Activated CD8-positive, alpha-beta memory T cell treated with anti-CD3 and anti-CD28 coated beads, Interleukin-2, amount 50 U/mL, for 48 hours (primary cell): ENCODE measurements at regions not wholly inside any gene's neighbourhood (a gene's known extent, or its start where the extent isn't known, plus 50 kb on each side); places are given as distances from the start of the nearest gene placed in this dataset.
"Not testable (repeated sequence)": the region's sequence is repeated elsewhere in the genome, so short reads cannot be mapped to it uniquely, and the experiment has no call there.

Source experiments
- DNase-seq: peaks from one replicate; pipeline ENCODE4 v3.0.0-alpha.2; 2020

DNA sequence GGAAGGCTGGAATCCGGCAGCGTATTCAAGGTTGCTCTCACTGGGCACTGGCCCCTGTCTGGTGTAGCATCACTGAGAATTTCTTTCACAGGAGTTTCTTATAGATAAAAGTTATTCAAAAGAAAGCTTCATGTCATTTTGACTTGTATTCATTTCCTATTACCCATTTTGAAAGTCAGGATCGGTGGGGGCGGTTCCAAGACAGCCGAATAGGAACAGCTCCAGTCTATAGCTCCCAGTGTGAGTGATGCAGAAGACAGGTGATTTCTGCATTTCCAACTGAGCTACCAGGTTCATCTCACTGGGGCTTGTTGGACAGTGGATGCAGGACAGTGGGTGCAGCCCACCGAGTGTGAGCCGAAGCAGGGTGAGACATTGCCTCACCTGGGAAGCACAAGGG, 51.5 kb upstream of the CDC42EP3 start:
- not testable (repeated sequence) for DNase-seq

DNA sequence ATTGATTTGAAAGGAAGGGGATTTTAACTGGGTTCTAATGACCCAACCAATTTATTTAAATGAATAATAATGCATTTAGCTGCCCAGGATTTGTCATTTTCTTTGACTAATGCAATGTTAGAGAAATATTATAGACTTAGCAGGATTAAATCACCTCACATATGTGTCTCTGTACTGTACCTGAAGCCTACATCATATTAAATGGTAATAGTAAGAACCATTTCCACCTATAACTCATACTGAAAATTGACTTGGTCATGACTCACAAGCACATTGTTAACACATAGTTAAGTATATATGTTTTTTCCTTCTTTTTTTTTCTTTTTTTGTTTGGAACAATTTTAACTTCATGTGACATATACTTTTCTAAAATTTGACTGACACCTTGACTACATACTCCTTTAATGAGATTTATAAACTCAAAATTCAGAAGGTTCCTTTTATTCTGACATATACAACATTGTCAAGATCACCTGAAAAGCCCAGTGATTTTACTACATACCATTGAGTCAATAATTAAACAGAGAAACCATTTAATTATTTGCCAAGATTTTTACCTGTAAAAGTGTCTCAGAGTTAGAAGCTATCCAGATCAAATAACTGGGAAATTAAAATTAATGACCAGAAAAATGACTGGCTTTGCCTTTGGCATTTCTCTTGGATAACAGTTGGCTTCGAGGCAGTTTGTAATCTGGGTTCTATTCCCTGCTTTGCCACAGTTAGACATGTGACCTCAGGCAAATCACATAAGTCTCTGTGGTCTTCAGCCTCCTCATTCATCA, 58.8 kb upstream of the CDC42EP3 start:
- no peak for DNase-seq

DNA sequence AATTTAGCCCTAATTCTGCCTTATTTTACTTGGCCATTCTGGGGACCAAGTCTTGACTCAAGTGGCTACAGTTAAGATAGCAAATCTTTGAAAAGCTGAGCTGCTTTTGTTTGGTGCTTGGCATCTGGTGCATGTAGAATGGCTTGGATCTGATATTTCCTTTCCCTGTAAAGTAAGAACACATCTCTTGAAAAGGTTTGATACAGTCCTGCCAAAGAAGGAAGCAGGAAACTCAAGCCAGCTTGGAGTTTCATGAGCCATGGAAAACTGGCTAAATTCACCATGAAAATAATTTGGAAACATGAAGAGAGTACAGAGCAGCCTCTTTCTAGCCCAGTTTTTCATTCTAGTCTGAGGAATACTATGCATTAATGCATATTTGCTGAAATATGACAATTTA, 61.0 kb upstream of the CDC42EP3 start:
- DNase-seq = not testable (repeated sequence)

DNA sequence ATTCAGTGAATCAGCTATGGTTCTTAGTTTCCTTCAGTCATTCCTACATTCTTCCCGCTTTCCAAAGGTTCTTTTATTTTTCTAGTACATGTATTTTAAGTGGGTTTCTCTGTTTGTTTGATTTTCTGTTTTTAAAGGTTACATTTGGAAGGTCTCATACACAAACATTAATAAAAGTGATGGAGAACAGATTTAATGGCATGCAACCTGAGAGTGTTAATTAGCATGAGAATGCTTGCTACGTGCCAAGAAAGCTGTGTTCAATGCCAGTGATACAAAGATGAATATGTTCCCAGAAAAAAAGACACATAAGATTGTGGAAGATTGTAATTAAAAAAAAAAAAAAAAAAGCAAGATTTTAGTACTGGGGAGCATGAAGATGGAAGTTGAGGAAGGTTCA, 61.8 kb upstream of the CDC42EP3 start:
- DNase-seq = no peak

DNA sequence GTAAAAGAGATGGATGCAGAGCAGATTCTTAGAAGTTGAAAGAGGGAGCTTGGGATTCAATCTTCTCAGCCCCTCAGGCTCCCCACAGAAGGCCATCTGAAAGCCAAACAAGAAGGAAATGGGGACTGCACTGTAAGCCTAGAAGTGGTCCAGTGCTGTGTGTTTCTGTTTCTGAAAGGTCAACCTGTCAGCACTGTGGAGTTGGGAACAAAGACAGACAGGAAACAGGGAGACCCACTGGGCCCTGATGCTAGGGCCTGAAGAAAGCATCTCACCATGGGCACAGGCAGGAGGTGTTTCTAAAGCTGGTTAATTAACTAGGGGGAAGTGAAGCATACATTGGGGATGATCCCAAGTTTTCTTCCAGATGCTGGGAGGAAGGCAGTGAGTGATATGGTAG, 62.5 kb upstream of the CDC42EP3 start:
- DNase-seq = not testable (repeated sequence)

DNA sequence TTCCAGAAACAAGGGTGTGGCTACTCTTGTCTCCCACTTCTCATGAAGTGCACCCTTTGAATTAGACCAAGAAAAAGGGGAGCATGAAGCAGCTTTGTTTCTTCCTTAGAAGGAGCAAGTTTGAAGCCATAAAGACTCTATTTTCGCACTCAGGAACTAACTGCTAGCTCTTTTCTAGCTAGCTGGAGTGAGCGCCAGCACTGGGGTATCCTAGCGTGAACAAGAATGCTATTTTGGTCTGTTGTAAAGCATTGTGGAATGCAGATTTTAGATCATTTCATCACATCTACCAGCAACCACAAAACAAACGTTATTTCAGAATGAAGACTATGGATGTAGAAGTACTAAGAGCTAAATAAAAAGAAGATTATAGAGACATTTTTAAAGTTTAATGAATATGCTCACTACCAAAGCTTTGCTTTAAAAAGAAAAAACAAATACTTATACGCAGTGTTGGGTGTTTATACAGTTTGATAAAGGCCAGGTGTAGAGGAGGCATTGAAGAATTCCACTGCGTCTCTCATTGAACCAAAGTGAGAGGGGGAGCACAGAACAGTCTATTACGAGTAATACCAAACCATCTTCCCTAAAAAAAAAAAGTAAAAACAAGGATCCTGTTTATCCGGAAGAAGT, 63.6 kb upstream of the CDC42EP3 start:
- not testable (repeated sequence) for DNase-seq

DNA sequence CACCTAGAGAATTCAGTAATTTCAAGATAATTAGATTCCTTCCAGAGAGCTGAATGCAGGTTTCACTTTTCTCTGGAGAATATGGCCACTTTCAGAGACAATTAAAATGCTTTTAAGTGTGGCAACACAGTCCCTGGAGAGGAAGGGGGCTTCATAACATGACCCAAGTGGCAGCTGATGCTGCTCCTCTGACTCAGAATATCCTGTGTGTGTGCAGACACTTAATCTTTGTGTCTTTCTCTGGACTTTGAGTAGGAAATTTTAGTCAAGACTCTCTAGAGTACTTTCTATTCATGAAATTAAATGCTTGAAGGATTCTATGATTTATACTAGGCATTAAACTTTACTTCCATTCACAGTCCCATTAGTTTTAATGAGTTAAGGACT, 64.1 kb upstream of the CDC42EP3 start:
- not testable (repeated sequence) for DNase-seq

DNA sequence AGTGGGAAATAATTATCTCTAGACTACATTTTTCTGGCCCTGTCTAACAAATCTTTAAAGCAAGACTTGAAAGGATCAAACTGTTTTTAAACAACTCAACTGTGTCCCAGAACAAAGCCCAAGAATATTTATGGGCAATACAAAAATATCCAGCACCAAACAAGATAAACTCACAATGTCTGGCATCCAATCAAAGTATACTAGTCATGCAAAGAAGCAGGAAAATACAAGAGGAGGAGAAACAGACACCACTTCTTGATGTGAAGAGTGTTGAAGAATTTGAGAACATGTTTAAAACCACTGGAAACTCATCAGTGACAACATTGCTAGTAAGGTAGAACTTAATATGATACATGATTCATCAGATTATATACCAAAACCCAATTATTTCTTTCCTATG, 66.1 kb upstream of the CDC42EP3 start:
- DNase-seq = no peak

DNA sequence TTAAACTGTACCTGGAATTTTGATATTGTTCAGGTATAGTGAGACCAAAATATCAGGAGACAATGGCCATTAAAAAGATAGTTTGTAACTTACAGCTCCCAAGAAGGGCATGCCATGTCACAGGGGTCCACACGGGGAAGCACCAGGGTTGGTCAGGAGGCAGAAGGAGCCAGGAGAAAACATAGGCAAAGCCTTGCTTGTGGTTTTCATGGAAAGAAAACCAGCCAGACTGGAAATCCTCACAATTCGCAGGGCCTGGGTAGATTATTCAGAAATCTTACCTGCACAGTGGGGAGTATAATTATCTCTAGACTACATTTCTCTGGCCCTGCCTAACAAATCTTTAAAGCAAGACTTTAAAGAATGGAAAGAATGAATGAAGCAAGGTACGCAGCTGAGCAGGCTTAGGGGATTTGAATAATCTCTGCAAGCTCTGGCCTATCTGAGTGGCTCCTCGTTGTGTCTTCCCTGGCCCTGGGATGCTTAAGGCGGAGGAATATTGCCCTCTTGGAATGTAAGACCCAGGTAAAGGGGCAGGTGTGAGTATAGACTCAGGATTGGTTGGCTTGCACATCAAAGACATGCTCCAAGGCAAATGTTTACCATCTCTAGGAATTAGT, 66.9 kb upstream of the CDC42EP3 start:
- no peak for DNase-seq

DNA sequence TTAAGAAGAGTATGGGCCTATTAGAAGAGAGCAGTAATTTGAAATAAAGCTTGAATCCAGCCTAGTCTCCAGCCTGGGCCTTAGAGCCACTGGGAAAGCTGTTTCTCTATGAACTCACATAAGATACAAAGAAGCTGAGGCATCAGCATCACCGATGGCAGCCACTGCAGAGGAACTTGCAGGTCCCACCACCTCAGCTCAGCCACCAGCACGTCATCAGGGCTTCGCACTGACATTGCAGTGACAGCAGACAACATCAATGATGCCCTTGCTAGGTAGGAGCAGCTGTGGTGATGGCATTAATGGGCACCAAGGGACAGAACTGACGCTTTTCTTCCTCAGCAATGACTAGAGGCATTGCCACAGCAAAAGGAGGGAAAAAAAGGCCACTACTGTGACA, 67.7 kb upstream of the CDC42EP3 start:
- DNase-seq = no peak

DNA sequence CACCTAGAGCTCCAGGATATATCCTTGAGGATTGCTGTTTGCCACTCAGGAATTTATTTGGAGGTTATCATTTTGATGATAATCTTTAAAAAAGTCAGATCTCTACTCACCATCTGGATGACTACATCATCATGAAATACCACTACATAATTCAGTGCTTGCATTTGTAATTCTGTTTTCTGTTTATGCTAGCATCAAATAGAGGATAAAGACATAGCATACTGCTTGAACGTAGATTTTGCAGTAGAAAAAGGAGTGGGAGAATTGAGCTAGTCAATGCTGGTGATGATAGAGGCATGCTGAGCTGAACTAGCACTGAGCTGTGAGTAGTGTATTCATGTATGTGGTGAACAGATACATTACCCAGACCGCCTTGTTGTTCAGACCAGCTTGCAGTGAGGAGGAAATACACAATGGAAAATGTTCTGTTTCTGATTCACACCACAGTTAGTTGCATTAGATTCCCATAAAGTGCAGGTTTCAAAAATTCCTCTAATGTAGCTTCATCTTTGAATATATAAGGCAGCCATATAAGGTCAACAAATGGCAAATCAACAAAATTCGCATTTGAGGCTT, 68.8 kb upstream of the CDC42EP3 start:
- no peak for DNase-seq

DNA sequence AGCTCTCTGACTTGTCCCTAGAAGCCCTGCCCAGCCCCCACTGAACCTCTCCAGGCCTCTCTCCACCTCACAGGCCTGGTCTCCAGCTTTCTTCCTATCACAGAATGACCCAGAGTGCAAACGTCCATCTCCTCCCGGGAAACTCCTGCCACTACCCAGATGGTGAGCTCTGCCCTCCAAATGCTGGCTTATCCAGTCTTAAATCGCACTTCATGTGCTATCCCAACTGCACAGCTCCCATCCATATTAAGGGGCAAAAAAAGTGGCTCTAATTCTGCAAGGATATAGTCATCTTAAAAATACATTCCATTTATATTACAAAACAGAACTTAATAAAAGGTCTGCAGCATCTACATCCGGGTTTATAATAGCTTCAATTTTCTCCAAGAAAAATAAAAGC, 70.8 kb upstream of the CDC42EP3 start:
- no peak for DNase-seq

DNA sequence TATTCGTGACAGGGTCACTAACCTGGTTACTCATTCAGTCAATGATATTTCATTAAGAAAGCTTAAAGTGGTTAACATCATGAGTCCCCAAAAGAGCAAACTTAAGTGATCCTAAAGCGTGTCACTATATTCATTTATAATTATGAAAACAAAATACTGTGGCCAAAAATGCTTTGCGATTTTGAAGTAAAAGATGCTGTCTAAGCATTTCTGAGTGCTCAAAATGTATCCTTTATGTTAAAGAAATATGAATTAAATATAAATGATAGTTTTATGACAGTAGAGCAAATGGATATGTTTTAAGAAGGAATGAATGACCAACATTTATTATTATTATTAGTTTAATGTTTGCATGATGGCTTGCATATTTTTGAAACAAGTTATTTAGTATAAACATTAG, 72.6 kb upstream of the CDC42EP3 start:
- DNase-seq = no peak

DNA sequence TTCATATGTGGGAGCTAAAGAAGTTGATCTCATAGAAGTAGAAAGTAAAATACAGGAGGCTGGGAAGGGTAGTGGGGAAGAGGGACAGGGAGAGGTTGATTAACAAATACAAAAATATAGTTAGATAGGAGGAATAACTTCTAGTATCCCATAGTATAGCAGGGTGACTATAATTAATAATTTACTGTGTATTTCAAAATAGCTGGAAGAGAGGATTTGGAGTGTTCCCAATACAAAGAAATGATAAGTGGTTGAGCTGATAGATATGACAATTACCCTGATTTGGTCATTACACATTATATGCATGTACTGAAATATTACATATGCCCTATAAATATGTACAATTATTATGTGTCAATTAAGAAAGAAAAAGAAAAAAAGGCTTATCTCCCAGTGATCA, 73.5 kb upstream of the CDC42EP3 start:
- not testable (repeated sequence) for DNase-seq

DNA sequence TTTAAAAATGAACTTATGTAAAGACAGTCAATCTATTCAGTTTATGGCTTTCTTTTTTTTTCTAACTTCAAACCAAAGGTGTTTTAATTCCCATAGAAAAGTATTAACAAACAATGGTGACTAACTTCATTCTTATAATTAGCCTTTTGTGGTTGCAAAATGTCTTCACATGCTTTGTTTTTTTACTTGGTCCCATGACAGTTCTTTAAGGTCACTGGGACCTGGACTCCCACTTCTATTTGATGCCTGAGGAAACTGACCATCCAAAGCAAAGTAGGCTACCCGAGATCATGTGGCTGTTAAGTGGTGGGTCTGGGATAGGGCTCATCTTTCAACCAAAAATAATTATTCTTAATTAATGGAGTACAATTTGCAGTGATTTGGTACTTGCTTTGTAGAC, 74.6 kb upstream of the CDC42EP3 start:
- DNase-seq = not testable (repeated sequence)

DNA sequence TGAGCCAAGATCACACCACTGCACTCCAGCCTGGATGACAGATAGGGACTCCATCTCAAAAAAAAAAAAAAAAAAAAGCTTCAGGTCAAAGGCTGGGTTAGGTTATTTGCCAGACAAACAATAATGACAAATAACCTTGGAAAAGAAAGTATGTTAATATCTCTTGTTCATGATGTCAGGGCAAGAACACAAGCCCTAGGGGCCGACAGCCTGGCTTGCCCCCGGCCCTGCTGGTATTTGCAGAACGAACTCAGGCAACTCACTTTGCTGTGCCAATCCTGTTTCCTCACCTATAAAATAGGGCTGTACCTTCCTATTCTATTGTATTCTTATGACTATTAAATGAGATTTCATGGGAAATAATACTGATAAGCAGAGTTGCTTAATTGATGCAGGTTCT, 75.4 kb upstream of the CDC42EP3 start:
- DNase-seq = no peak

DNA sequence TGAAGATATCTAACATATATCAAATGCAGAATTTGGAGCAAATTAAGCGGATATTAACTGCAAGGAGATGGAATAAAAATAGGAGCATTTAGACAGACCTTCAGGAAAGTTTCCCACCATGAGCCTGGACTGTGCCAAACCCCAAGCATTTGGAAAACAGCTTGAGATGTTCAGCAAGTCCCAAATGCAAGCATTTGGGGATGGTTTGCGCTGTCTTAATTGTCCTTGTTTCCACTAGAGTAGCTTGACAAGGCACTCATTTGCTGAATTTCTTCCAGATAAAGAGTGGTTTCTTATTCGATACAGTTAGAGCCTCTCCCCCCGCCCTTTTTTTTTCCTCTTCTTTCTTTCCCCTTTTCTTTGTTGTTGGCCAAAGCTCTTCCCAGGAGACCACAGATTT, 77.1 kb upstream of the CDC42EP3 start:
- DNase-seq = no peak

DNA sequence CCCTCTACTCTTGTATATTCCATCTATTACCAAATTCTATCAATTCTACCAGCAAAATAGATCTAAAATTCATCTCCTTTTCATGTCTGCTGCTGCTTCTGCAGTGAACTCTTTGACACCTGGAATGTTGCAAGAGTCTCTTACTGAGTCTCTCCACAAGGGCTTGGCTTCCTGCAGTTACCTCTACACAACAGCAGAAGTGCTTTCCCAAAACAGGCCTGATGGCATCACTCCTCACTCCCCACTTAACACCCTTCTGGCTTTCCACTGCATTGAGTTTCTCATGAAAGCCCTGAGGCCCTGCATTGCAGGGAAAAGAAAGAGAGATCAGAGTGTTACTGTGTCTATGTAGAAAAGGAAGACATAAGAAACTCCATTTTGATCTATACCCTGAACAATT, 78.8 kb upstream of the CDC42EP3 start:
- not testable (repeated sequence) for DNase-seq

DNA sequence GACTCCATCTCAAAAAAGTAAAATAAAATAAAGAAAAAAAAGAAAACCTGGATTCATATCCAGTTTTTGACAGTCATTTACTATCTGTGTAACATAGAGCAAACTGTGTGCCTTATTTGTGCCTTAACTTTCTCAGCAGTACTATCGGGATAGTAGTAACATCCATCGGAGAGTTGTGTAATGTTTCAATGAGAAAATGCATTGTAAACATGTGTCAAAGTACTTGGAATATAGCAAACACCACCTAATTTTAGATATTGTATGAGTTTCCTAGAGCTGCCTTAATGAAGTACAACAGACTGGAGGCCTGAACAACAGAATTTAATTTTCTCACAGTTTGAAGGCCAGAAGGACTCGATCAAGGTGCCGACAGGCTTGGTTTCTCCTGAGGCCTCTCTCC, 81.3 kb upstream of the CDC42EP3 start:
- DNase-seq = no peak

DNA sequence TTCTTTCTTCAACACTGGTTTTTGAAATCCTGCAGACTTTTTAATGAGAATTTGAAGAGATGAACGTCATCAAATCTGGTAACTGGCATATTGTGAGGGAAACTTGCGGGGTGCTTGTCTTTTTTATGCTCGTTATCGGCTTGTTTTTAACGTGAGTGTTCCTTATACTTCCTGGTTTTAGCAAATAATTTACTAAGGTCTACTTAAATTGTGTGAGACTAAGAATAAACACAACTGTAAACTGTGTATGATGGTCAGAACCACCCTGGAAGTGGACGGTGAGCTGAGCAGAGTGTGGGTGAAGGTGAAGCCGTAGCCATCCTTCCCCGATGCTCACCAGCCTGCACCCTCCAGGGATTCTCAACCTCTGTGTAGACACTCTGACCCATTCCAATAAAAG, 82.3 kb upstream of the CDC42EP3 start:
- DNase-seq = no peak

DNA sequence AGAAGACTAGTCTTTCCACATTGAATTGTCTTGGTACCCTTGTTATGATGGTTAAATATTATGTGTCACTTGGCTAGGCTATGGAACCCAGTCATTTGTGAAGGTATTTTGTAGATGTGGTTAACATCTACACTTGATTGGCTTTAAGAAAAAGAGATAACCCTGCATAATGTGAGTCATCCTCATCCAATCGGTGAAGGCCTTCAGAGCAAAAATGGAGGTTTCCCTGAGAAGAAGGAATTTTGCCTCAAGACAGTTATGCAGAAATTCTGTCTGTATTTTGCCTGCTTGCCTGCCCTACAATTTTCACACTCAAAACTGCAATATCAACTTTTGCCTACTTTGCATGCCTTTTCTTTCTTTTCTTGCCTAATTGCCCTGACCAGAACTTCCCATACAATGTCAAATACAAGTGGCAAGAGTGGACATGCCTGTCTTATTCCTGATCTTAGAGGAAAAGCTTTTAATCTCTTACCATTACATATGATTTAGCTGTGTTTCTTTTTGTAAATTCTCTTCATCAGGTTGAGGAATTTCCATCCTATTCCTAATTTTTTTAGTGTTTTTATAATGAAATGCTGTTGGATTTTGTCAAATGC, 84.6 kb upstream of the CDC42EP3 start:
- not testable (repeated sequence) for DNase-seq

DNA sequence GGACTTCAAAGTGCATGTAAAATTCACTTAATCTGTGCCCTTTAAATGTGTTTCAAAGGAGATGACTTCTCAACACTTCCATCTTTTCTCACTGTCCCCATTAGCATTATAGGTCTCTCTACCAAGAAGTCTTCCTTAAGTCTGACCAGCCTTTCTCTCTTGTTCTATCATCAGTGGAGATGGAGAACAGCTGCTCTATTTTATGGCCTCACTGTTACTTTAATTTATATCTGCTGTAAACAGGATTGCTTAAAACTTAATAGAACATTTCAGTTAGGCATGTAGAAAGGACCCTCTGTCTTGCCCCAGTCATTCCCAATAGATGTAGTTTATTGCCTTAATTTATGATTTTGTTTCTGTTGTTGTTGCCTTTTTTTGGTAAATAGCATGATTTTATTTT, 86.0 kb upstream of the CDC42EP3 start:
- DNase-seq = not testable (repeated sequence)

DNA sequence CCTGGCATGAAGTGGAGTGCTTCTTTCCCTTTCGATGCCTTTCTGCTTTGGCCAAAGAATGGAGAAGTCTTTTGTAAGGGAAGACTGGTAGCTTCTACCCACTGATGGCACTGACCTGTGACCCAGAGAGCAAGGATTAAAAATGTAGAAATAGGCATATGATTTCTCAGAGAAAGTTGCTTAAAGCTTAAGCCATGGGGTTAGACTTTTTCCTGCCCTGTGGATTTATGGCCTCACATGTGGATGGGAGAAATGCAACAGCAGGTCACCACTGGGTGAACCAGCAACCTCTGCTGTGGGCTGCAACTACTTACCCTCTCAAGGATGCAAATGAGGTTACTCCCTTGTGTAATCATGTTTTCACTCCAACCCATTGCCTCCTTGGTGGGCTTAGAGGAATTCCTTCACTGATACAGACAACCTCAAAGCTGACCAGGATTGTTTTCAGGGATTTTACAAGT, 86.7 kb upstream of the CDC42EP3 start:
- DNase-seq = not testable (repeated sequence)
